GM20000 (cell line): ENCODE measurements at regions not wholly inside any gene's neighbourhood (a gene's known extent, or its start where the extent isn't known, plus 50 kb on each side); places are given as distances from the start of the nearest gene placed in this dataset.

Experiments used
- DNase-seq: peaks from one replicate; pipeline ENCODE4 v3.0.0; 2012; ENCODE audit warnings: low spot score
- TF ChIP-seq, protein P1 (sequence below): IDR thresholded peaks from 2 replicates; pipeline ENCODE4 v1.5.1; 2012; ENCODE audit warnings: mild to moderate bottlenecking, control low read depth; ENCODE audit errors: extremely low read depth, missing control alignments

DNA sequence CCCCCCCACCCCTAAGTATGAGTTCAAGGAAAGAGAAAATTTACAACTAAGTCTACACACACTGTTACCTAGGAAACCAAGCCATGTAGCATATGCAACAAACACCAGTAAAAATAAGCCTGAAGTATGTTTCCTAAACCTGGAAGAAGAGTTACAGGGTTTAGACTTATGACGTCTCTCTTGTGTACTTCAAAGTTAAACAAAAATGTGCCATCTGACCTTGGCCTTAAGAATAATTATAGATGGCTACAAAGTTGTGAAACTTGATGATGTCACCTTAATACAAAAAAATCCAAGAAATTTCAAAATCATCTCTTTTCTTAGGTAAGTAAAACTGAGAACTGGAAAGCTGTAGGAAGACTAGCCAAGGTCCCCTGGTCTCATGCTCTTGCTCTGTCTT is 297.6 kb upstream of the NRXN1 start:
- TF ChIP-seq, protein P1, sequence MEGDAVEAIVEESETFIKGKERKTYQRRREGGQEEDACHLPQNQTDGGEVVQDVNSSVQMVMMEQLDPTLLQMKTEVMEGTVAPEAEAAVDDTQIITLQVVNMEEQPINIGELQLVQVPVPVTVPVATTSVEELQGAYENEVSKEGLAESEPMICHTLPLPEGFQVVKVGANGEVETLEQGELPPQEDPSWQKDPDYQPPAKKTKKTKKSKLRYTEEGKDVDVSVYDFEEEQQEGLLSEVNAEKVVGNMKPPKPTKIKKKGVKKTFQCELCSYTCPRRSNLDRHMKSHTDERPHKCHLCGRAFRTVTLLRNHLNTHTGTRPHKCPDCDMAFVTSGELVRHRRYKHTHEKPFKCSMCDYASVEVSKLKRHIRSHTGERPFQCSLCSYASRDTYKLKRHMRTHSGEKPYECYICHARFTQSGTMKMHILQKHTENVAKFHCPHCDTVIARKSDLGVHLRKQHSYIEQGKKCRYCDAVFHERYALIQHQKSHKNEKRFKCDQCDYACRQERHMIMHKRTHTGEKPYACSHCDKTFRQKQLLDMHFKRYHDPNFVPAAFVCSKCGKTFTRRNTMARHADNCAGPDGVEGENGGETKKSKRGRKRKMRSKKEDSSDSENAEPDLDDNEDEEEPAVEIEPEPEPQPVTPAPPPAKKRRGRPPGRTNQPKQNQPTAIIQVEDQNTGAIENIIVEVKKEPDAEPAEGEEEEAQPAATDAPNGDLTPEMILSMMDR = no peak
- no peak for DNase-seq

GRCh38 chr2:51324051-51324450 is 292.1 kb upstream of the NRXN1 start:
- no peak for DNase-seq
- TF ChIP-seq, protein P1 = no peak

- no peak for DNase-seq
- TF ChIP-seq, protein P1 = no peak
These were observed 290.7 kb upstream of the NRXN1 start for GRCh38 chr2:51322613-51323012.

DNA sequence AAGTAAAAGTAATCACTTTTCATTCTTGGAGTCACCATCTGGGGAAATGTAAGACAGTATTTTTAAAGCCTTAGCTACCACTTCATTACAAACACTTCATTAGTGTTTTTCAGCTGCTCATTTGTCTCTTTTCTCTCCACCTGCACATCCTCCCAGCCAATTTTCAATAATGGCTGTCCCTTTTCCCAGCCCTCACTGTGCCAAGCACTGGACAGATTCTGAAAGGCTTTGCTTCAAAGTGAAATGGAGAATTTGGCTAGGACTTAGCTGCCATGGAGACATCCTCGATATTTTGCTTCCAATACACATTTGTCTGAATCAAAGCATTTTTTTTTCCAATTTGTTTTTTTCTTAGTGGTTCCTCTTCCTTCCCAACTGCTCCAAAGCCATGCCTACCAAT is 272.4 kb upstream of the NRXN1 start:
- no peak for DNase-seq
- TF ChIP-seq, protein P1 = no peak

DNA sequence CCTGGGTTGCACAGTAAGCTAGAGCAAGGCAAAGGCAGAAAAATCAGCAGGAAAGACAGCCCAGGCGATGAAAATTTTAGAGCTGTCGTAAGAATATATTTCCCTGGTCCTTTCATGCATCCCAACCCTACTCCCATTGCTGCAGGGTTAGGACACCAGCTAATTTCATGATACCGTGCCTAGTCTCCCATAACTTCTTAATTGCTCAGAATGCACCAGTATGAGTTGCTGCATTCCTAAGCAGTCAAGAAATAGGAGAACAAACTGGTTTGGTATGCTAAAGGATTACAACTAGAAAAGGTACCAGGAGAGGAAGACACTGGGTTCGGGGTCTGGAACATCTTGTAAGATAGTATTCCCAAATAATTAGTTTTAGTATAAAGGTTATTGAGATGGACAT is 269.4 kb upstream of the NRXN1 start:
- DNase-seq = no peak
- TF ChIP-seq, protein P1 = no peak

GRCh38 chr2:51299370-51299769 is 267.4 kb upstream of the NRXN1 start:
- TF ChIP-seq, protein P1 = no peak
- DNase-seq = no peak

- TF ChIP-seq, protein P1 = no peak
- no peak for DNase-seq
These were observed 265.6 kb upstream of the NRXN1 start for GRCh38 chr2:51297488-51297887.
